ENCODE measurements at regions not wholly inside any gene's neighbourhood (a gene's known extent, or its start where the extent isn't known, plus 50 kb on each side); places are given as distances from the start of the nearest gene placed in this dataset.

DNA sequence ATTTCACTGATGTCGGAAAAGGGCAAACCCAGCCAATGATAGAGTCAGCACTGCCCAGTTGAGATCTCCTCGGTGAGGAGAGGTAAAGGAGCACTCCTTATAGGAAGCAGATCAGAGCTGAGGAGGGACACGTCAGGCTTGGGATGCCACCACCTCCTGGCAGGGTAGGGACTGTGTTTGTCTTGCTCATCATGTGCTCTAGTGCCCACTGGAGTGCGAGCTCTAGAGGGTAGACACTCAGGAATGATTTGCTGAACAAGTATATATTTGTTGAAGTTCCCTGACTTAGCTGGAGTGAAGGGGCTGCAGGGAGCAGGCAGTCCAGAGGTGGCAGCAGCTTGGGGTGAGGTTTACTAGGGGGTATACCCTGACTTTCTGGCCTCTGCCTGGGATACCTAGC, 146.5 kb downstream of the NOC3L start:
- no peak for DNase-seq (ENCODE audit: low spot score in 2 of 2)
- H3K27ac ChIP-seq: peak overlapping the region; percentile 72 to 81
- peaks cover 0 to 38% of the 10 kb centered on the region in 2 donors for H3K4me1 ChIP-seq
- intact Hi-C loops (cut with DNase I): no loop called here
- no peaks in the 10 kb centered on the region for H3K36me3 ChIP-seq
- H3K4me3 ChIP-seq: no peak overlapping the region
- TF ChIP-seq, protein P1, sequence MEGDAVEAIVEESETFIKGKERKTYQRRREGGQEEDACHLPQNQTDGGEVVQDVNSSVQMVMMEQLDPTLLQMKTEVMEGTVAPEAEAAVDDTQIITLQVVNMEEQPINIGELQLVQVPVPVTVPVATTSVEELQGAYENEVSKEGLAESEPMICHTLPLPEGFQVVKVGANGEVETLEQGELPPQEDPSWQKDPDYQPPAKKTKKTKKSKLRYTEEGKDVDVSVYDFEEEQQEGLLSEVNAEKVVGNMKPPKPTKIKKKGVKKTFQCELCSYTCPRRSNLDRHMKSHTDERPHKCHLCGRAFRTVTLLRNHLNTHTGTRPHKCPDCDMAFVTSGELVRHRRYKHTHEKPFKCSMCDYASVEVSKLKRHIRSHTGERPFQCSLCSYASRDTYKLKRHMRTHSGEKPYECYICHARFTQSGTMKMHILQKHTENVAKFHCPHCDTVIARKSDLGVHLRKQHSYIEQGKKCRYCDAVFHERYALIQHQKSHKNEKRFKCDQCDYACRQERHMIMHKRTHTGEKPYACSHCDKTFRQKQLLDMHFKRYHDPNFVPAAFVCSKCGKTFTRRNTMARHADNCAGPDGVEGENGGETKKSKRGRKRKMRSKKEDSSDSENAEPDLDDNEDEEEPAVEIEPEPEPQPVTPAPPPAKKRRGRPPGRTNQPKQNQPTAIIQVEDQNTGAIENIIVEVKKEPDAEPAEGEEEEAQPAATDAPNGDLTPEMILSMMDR (IDR thresholded peaks at IDR 0.05): no peak
- H3K9me3 ChIP-seq: no peaks in the 10 kb centered on the region
- H3K27me3 ChIP-seq: no peaks in the 10 kb centered on the region

DNA sequence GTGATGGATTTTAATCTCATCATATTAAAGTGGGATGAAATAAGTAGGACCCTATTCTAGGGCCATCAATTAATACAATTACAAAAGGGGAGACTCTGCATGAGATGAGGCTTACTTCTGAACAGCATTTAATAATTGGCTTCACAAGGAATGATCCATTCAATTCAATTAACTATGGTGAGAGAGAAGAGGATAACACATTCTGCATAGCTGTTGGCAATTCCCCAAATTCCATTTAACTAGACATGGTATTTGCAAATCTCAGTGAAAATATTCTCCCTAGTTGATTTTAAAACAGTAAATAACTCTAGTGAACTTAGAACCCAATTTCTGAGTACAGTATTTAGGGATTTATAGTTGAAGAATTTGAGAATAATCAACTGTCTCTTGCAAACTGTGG, 145.3 kb downstream of the NOC3L start:
- intact Hi-C loops (cut with DNase I): no loop called here

DNA sequence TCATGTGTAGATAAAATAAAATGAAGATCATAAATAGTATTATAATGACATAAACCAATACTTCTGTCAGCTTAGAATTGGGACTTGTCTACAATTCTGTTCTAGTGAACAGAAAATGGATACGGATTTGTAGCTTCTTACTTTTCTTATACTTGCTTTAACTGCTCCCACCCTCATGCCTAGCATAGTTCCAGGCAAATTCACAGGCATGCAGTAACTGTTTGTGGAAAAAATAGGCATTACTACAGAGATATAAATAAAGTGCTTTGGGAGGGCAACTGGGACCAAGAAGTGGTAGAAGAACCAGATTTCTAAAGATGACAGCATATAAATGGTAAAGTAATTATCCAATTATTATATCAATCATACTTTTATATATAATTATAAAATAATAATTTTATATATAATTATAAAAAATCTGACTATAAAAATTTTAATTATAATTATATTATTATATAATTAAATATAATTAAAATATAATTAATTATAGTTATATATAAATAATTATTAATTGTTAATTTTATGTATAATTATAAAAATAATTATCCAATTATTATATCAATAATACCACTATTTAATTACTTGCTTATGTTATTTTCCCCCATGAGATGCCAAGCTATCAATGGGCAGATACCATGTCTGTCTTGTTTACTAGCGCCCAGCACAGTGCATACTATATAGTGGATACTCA, 144.1 kb downstream of the NOC3L start:
- intact Hi-C loops (cut with DNase I): no loop called here
- no peak for DNase-seq (ENCODE audit: low spot score in 2 of 2)
- TF ChIP-seq, protein P1 (IDR thresholded peaks at IDR 0.05): no peak
- H3K4me1 ChIP-seq: peaks cover 0 to 28% of the 10 kb centered on the region in 2 donors
- no peak overlapping the region for H3K4me3 ChIP-seq
- no peaks in the 10 kb centered on the region for H3K27me3 ChIP-seq
- peak overlapping the region; percentile 46 to 55 for H3K27ac ChIP-seq
- H3K36me3 ChIP-seq: no peaks in the 10 kb centered on the region
- H3K9me3 ChIP-seq: no peaks in the 10 kb centered on the region

More for the DNA sequence above, 145.3 kb downstream of the NOC3L start:
- H3K4me3 ChIP-seq: no peak overlapping the region
- H3K27me3 ChIP-seq: no peaks in the 10 kb centered on the region
- TF ChIP-seq, protein P1 (IDR thresholded peaks at IDR 0.05): no peak
- peaks cover 0 to 33% of the 10 kb centered on the region in 2 donors for H3K4me1 ChIP-seq
- peak overlapping the region; percentile 9 to 81 for H3K27ac ChIP-seq
- no peaks in the 10 kb centered on the region for H3K9me3 ChIP-seq
- DNase-seq (ENCODE audit: low spot score in 2 of 2): no peak
- H3K36me3 ChIP-seq: no peaks in the 10 kb centered on the region

DNA sequence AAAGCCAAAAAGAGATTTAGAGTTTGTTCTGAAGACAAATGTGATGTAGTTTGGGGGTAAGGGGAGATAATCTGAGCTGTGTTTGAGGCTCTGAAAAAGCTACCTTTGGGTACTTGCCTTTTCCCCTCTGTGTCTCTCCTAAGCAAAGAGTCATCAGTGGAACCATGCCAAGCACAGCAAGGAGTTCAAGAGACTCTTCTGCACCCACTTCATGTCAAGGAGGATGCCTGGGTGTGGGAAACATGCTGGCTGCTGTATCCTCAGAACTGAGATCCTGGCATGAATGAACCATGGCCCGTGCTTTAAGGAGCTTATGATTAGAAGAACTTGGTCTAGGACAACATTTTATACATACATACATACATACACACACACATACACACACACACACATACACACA, 142.9 kb downstream of the NOC3L start:
- DNase-seq (ENCODE audit: low spot score in 2 of 2): no peak
- H3K36me3 ChIP-seq: no peaks in the 10 kb centered on the region
- H3K27ac ChIP-seq: peak overlapping the region; percentile 46 to 55
- no peaks in the 10 kb centered on the region for H3K9me3 ChIP-seq
- intact Hi-C loops (cut with DNase I): loop anchor here (10.0 kb wide), 1 partner anchor 305 kb away; no protein-coding TSS in a partner anchor
- no peaks in the 10 kb centered on the region for H3K27me3 ChIP-seq
- TF ChIP-seq, protein P1 (IDR thresholded peaks at IDR 0.05): no peak
- H3K4me1 ChIP-seq: peaks cover 0 to 29% of the 10 kb centered on the region in 2 donors
- no peak overlapping the region for H3K4me3 ChIP-seq

DNA sequence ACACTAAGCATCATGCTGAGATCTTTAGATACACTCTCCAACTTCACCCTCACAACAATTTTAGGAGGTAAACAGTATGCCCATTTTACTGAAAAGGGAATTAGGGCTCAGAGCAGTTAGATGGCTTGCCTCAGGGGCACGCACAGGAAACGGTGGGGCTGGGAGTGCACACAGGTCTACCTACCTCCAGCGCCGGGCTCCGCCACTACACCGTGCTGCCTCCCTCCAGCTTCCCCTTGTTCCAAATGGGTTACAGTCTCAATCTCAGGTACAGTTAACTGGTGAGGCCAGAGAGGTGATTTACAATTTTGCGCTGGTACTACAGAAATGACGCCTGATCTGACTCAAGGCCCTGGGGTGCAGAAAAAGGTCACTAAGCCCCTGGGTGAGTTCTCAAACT, 142.0 kb downstream of the NOC3L start:
- Histone ChIP-seq H3K9me3 (no peaks in the 10 kb centered on the region), H3K36me3 (no peaks in the 10 kb centered on the region), H3K4me1 (peaks cover 0 to 33% of the 10 kb centered on the region in 2 donors), H3K27me3 (no peaks in the 10 kb centered on the region), H3K4me3 (no peak overlapping the region), H3K27ac (no peak overlapping the region)
- no peak for DNase-seq (ENCODE audit: low spot score in 2 of 2)
- intact Hi-C loops (cut with DNase I): loop anchor here (10.0 kb wide), 1 partner anchor 306 kb away; no protein-coding TSS in a partner anchor
- TF ChIP-seq, protein P1 (IDR thresholded peaks at IDR 0.05): no peak

Measured in ascending aorta (tissue), 2 donors.